ENCODE measurements at regions not wholly inside any gene's neighbourhood (a gene's known extent, or its start where the extent isn't known, plus 50 kb on each side); places are given as distances from the start of the nearest gene placed in this dataset.

- TF ChIP-seq CTCF (IDR thresholded peaks at IDR 0.05), result no peak
- no peak for TF ChIP-seq POLR2A (IDR thresholded peaks at IDR 0.05)
These were observed 101.7 kb upstream of the ZNF366 start for GRCh38 chr5:72608926-72609325.

Measured in right lobe of liver (tissue), 4 donors.